ENCODE measurements at regions not wholly inside any gene's neighbourhood (a gene's known extent, or its start where the extent isn't known, plus 50 kb on each side); places are given as distances from the start of the nearest gene placed in this dataset.

DNA sequence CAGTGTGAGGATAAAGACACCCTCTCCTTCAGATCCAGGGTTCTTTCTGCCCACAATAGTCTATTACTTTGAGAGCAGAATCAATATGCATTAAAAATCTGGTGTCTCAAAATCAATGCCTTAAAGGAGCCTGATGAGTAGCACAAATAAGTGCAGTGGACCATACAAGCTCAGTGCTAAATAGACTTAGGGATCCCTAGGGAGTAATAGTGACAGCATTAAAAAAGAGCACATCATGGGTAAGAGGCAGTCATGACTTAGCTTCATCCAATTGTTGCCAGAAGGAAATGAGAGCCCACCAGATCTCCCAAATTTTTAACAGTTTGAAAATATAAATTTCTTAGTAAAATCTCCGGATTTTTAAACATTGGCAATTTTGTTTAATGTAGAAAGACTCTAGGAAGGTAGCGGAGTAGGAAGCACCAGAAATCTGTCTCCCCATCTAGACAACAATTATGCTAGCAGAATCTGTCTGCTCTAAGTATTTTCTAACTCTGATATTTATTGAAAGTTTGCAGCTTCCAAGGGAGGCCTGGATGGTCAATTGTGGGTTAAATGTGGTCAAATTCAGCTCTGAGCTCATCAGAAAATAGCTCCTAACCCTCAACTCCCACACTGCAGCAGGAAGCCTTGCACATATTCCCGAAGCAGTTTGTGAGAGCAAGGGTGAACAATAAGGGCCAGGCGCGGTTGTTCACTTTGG is 443.9 kb downstream of the TLE1 start:
- TF ChIP-seq POLR2A (IDR thresholded peaks at IDR 0.05): no peak
- TF ChIP-seq, protein P1, sequence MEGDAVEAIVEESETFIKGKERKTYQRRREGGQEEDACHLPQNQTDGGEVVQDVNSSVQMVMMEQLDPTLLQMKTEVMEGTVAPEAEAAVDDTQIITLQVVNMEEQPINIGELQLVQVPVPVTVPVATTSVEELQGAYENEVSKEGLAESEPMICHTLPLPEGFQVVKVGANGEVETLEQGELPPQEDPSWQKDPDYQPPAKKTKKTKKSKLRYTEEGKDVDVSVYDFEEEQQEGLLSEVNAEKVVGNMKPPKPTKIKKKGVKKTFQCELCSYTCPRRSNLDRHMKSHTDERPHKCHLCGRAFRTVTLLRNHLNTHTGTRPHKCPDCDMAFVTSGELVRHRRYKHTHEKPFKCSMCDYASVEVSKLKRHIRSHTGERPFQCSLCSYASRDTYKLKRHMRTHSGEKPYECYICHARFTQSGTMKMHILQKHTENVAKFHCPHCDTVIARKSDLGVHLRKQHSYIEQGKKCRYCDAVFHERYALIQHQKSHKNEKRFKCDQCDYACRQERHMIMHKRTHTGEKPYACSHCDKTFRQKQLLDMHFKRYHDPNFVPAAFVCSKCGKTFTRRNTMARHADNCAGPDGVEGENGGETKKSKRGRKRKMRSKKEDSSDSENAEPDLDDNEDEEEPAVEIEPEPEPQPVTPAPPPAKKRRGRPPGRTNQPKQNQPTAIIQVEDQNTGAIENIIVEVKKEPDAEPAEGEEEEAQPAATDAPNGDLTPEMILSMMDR (IDR thresholded peaks at IDR 0.05): no peak

All from body of pancreas (tissue), 4 donors.